Type B pancreatic cell (in vitro differentiated cells): ENCODE measurements at regions not wholly inside any gene's neighbourhood (a gene's known extent, or its start where the extent isn't known, plus 50 kb on each side); places are given as distances from the start of the nearest gene placed in this dataset.

ENCODE experiments used
- DNase-seq: peaks from one replicate; pipeline ENCODE4 v3.0.0; 2021; ENCODE audit warnings: mixed read lengths; ENCODE audit not compliant: unreplicated experiment; ENCODE audit errors: extremely low spot score
- H3K27ac Mint-ChIP-seq: 2 replicates; pipeline ENCODE4 v1.8.0; 2021; ENCODE audit warnings: mild to moderate bottlenecking, mixed read lengths
- H3K27me3 Mint-ChIP-seq: 2 replicates; pipeline ENCODE4 v1.8.0; 2021; ENCODE audit warnings: mixed read lengths
- H3K36me3 Mint-ChIP-seq: 2 replicates; pipeline ENCODE4 v1.8.0; 2021; ENCODE audit warnings: mixed read lengths
- H3K4me1 Mint-ChIP-seq: one replicate; pipeline ENCODE4 v1.8.0; 2021; ENCODE audit warnings: mixed read lengths; ENCODE audit not compliant: unreplicated experiment
- H3K4me3 Mint-ChIP-seq: 2 replicates; pipeline ENCODE4 v1.8.0; 2021; ENCODE audit warnings: mild to moderate bottlenecking, mixed read lengths
- H3K9me3 Mint-ChIP-seq: 2 replicates; pipeline ENCODE4 v1.8.0; 2021; ENCODE audit warnings: mixed read lengths
- CTCF ChIP-seq: fragments of 200-600 bp; sonication (generic); conservative IDR thresholded peaks from 2 replicates; pipeline ENCODE4 v1.5.0; 2021; ENCODE audit warnings: antibody characterized with exemption, mild to moderate bottlenecking

- Mint-ChIP-seq H3K4me1 (no peaks in the 10 kb centered on the region), H3K27me3 (no peaks in the 10 kb centered on the region), H3K4me3 (no peak overlapping the region), H3K27ac (no peak overlapping the region), H3K9me3 (no peaks in the 10 kb centered on the region), H3K36me3 (peaks cover 12% of the 10 kb centered on the region)
- TF ChIP-seq CTCF = no peak
- no peak for DNase-seq
Observed at GRCh38 chr18:46268671-46269070, 164.5 kb downstream of the HAUS1 start.

- no peak for DNase-seq
- Mint-ChIP-seq H3K9me3 (no peaks in the 10 kb centered on the region), H3K4me1 (no peaks in the 10 kb centered on the region), H3K36me3 (peaks cover 10% of the 10 kb centered on the region), H3K27me3 (no peaks in the 10 kb centered on the region), H3K27ac (no peak overlapping the region), H3K4me3 (no peak overlapping the region)
- TF ChIP-seq CTCF = no peak
Observed at GRCh38 chr18:46269275-46269674, 165.1 kb downstream of the HAUS1 start.

- H3K4me3 Mint-ChIP-seq = no peak overlapping the region
- DNase-seq = no peak
- no peak for TF ChIP-seq CTCF
- peaks cover 7% of the 10 kb centered on the region for H3K36me3 Mint-ChIP-seq
- no peaks in the 10 kb centered on the region for H3K4me1 Mint-ChIP-seq
- no peaks in the 10 kb centered on the region for H3K27me3 Mint-ChIP-seq
- H3K9me3 Mint-ChIP-seq = no peaks in the 10 kb centered on the region
- H3K27ac Mint-ChIP-seq = no peak overlapping the region
Observed at GRCh38 chr18:46271488-46271887, 167.3 kb downstream of the HAUS1 start.

- H3K27ac Mint-ChIP-seq = no peak overlapping the region
- no peaks in the 10 kb centered on the region for H3K36me3 Mint-ChIP-seq
- no peaks in the 10 kb centered on the region for H3K4me1 Mint-ChIP-seq
Observed at GRCh38 chr18:46273861-46274260, 169.7 kb downstream of the HAUS1 start.

GRCh38 chr18:46274266-46274665 lies 170.1 kb downstream of the HAUS1 start:
- no peak for TF ChIP-seq CTCF
- Mint-ChIP-seq H3K27ac (no peak overlapping the region), H3K27me3 (no peaks in the 10 kb centered on the region), H3K36me3 (no peaks in the 10 kb centered on the region), H3K4me3 (no peak overlapping the region), H3K9me3 (no peaks in the 10 kb centered on the region), H3K4me1 (no peaks in the 10 kb centered on the region)
- DNase-seq = no peak

More at GRCh38 chr18:46273861-46274260, 169.7 kb downstream of the HAUS1 start:
- Mint-ChIP-seq H3K4me3 (no peak overlapping the region), H3K27me3 (no peaks in the 10 kb centered on the region), H3K9me3 (no peaks in the 10 kb centered on the region)
- TF ChIP-seq CTCF = no peak
- no peak for DNase-seq

GRCh38 chr18:46275370-46275769 lies 171.2 kb downstream of the HAUS1 start:
- TF ChIP-seq CTCF = no peak
- Mint-ChIP-seq H3K4me3 (no peak overlapping the region), H3K36me3 (no peaks in the 10 kb centered on the region), H3K4me1 (no peaks in the 10 kb centered on the region), H3K27me3 (no peaks in the 10 kb centered on the region), H3K9me3 (no peaks in the 10 kb centered on the region), H3K27ac (no peak overlapping the region)
- DNase-seq = no peak
